DMS79 (cell line): ENCODE measurements at regions not wholly inside any gene's neighbourhood (a gene's known extent, or its start where the extent isn't known, plus 50 kb on each side); places are given as distances from the start of the nearest gene placed in this dataset.

ENCODE experiments used
- DNase-seq: peaks from one replicate; lab custom pipeline; 2025; lab: John Stamatoyannopoulos, UW

GRCh38 chr10:84047258-84048010 is 91.9 kb upstream of the GHITM start:
- no peak for DNase-seq

- no peak for DNase-seq
These were observed 89.7 kb upstream of the GHITM start for GRCh38 chr10:84049645-84050011.

- no peak for DNase-seq
These were observed 85.7 kb upstream of the GHITM start for GRCh38 chr10:84053626-84054025.

GRCh38 chr10:84054743-84055142 is 84.6 kb upstream of the GHITM start:
- DNase-seq, result no peak

- no peak for DNase-seq
These were observed 79.8 kb upstream of the GHITM start for GRCh38 chr10:84059526-84059925.

- no peak for DNase-seq
These were observed 75.9 kb upstream of the GHITM start for GRCh38 chr10:84063440-84063839.

GRCh38 chr10:84065804-84066601 is 73.3 kb upstream of the GHITM start:
- no peak for DNase-seq

GRCh38 chr10:84074521-84074920 is 64.8 kb upstream of the GHITM start:
- no peak for DNase-seq

GRCh38 chr10:84075226-84076046 is 63.9 kb upstream of the GHITM start:
- no peak for DNase-seq

GRCh38 chr10:84076047-84076388 is 63.3 kb upstream of the GHITM start:
- no peak for DNase-seq

- DNase-seq, result no peak
These were observed 62.6 kb upstream of the GHITM start for GRCh38 chr10:84076540-84077195.

- DNase-seq, result no peak
These were observed 61.5 kb upstream of the GHITM start for GRCh38 chr10:84077768-84078167.

- no peak for DNase-seq
These were observed 60.5 kb upstream of the GHITM start for GRCh38 chr10:84078771-84079170.

- no peak for DNase-seq
These were observed 55.0 kb upstream of the GHITM start for GRCh38 chr10:84084342-84084741.

GRCh38 chr10:84087202-84087601 is 52.1 kb upstream of the GHITM start:
- no peak for DNase-seq

- no peak for DNase-seq
These were observed 50.7 kb upstream of the GHITM start for GRCh38 chr10:84088626-84089025.

- no peak for DNase-seq
These were observed 50.1 kb upstream of the GHITM start for GRCh38 chr10:84089162-84089561.
